ENCODE measurements at regions not wholly inside any gene's neighbourhood (a gene's known extent, or its start where the extent isn't known, plus 50 kb on each side); places are given as distances from the start of the nearest gene placed in this dataset.

- peak; percentile 2 for DNase-seq
- no peaks in the 10 kb centered on the region for H3K36me3 ChIP-seq (replicated peaks)
- no peaks in the 10 kb centered on the region for H3K27me3 ChIP-seq (replicated peaks)
- in situ Hi-C loops (cut with HindIII; ENCODE audit: low pct_ligation_motif_present, low sequenced_read_pairs) = no loop called here
- no peak overlapping the region for H3K4me3 ChIP-seq (ENCODE audit: low read depth, low read length)
- TF ChIP-seq CTCF (IDR thresholded peaks at IDR 0.05; ENCODE audit: low read depth, low read length, missing control alignments) = peak; percentile 86
- H3K27ac ChIP-seq = no peak overlapping the region
These were observed 82.9 kb upstream of the STXBP6 start for GRCh38 chr14:25132732-25133422.

- H3K27ac ChIP-seq = no peak overlapping the region
- DNase-seq = no peak
- no peak for TF ChIP-seq CTCF (IDR thresholded peaks at IDR 0.05; ENCODE audit: low read depth, low read length, missing control alignments)
- H3K27me3 ChIP-seq (replicated peaks) = no peaks in the 10 kb centered on the region
- in situ Hi-C loops (cut with HindIII; ENCODE audit: low pct_ligation_motif_present, low sequenced_read_pairs) = no loop called here
- no peak overlapping the region for H3K4me3 ChIP-seq (ENCODE audit: low read depth, low read length)
- no peaks in the 10 kb centered on the region for H3K36me3 ChIP-seq (replicated peaks)
These were observed 82.1 kb upstream of the STXBP6 start for GRCh38 chr14:25132094-25132493.

GRCh38 chr14:25122843-25123242, 72.9 kb upstream of the STXBP6 start:
- in situ Hi-C loops (cut with HindIII; ENCODE audit: low pct_ligation_motif_present, low sequenced_read_pairs) = no loop called here
- Histone ChIP-seq H3K4me3 (ENCODE audit: low read depth, low read length) (no peak overlapping the region), H3K27ac (no peak overlapping the region), H3K27me3 (replicated peaks) (no peaks in the 10 kb centered on the region), H3K36me3 (replicated peaks) (no peaks in the 10 kb centered on the region)
- TF ChIP-seq CTCF (IDR thresholded peaks at IDR 0.05; ENCODE audit: low read depth, low read length, missing control alignments) = no peak
- no peak for DNase-seq

- DNase-seq = no peak
- Histone ChIP-seq H3K27ac (no peak overlapping the region), H3K36me3 (replicated peaks) (no peaks in the 10 kb centered on the region), H3K4me3 (ENCODE audit: low read depth, low read length) (no peak overlapping the region), H3K27me3 (replicated peaks) (no peaks in the 10 kb centered on the region)
- in situ Hi-C loops (cut with HindIII; ENCODE audit: low pct_ligation_motif_present, low sequenced_read_pairs) = no loop called here
- no peak for TF ChIP-seq CTCF (IDR thresholded peaks at IDR 0.05; ENCODE audit: low read depth, low read length, missing control alignments)
These were observed 72.3 kb upstream of the STXBP6 start for GRCh38 chr14:25122211-25122610.

GRCh38 chr14:25121337-25122129, 71.6 kb upstream of the STXBP6 start:
- Histone ChIP-seq H3K27ac (no peak overlapping the region), H3K4me3 (ENCODE audit: low read depth, low read length) (no peak overlapping the region), H3K36me3 (replicated peaks) (no peaks in the 10 kb centered on the region), H3K27me3 (replicated peaks) (no peaks in the 10 kb centered on the region)
- in situ Hi-C loops (cut with HindIII; ENCODE audit: low pct_ligation_motif_present, low sequenced_read_pairs) = no loop called here
- no peak for DNase-seq
- peak; percentile 10 for TF ChIP-seq CTCF (IDR thresholded peaks at IDR 0.05; ENCODE audit: low read depth, low read length, missing control alignments)

All from brain microvascular endothelial cell (primary cell).